GM21528 (cell line): ENCODE measurements at regions not wholly inside any gene's neighbourhood (a gene's known extent, or its start where the extent isn't known, plus 50 kb on each side); places are given as distances from the start of the nearest gene placed in this dataset.

Experiments
- ATAC-seq: cut with Tn5 transposase; IDR thresholded peaks from one replicate; pipeline ENCODE4 v1.9.1; 2021; ENCODE audit warnings: mild to moderate bottlenecking, moderate library complexity; ENCODE audit not compliant: unreplicated experiment, low FRiP score

GRCh38 chr1:209072481-209072880 is 511.0 kb upstream of the CAMK1G start:
- ATAC-seq: no peak

GRCh38 chr1:209073879-209074278 is 509.6 kb upstream of the CAMK1G start:
- ATAC-seq: no peak

GRCh38 chr1:209074575-209075250 is 508.8 kb upstream of the CAMK1G start:
- no peak for ATAC-seq

- ATAC-seq: peak; percentile 73
Measured at GRCh38 chr1:209076688-209077087, 506.8 kb upstream of the CAMK1G start.

GRCh38 chr1:209080170-209080781 is 503.2 kb upstream of the CAMK1G start:
- ATAC-seq: no peak

- ATAC-seq: peak; percentile 90
Measured at GRCh38 chr1:209086486-209087192, 496.9 kb upstream of the CAMK1G start.

GRCh38 chr1:209094384-209094783 is 489.1 kb upstream of the CAMK1G start:
- no peak for ATAC-seq

- no peak for ATAC-seq
Measured at GRCh38 chr1:209095627-209096595, 487.6 kb upstream of the CAMK1G start.

- ATAC-seq: no peak
Measured at GRCh38 chr1:209100460-209100859, 483.1 kb upstream of the CAMK1G start.

GRCh38 chr1:209101106-209101505 is 482.4 kb upstream of the CAMK1G start:
- ATAC-seq: no peak

GRCh38 chr1:209102120-209102519 is 481.4 kb upstream of the CAMK1G start:
- ATAC-seq: no peak

GRCh38 chr1:209102531-209102930 is 481.0 kb upstream of the CAMK1G start:
- ATAC-seq: no peak

GRCh38 chr1:209103092-209103491 is 480.4 kb upstream of the CAMK1G start:
- no peak for ATAC-seq

- ATAC-seq: no peak
Measured at GRCh38 chr1:209104646-209105045, 478.9 kb upstream of the CAMK1G start.

GRCh38 chr1:209105701-209106100 is 477.8 kb upstream of the CAMK1G start:
- no peak for ATAC-seq

GRCh38 chr1:209106237-209106741 is 477.2 kb upstream of the CAMK1G start:
- no peak for ATAC-seq

- no peak for ATAC-seq
Measured at GRCh38 chr1:209106861-209107260, 476.7 kb upstream of the CAMK1G start.

- ATAC-seq: peak; percentile 64
Measured at GRCh38 chr1:209107535-209107934, 476.0 kb upstream of the CAMK1G start.

- no peak for ATAC-seq
Measured at GRCh38 chr1:209109001-209109785, 474.3 kb upstream of the CAMK1G start.

GRCh38 chr1:209113521-209113920 is 470.0 kb upstream of the CAMK1G start:
- no peak for ATAC-seq
